Astrocyte (in vitro differentiated cells and primary cell): ENCODE measurements at regions not wholly inside any gene's neighbourhood (a gene's known extent, or its start where the extent isn't known, plus 50 kb on each side); places are given as distances from the start of the nearest gene placed in this dataset.

Experiments
- DNase-seq: peaks from one replicate; pipeline ENCODE4 v3.0.0-alpha.2; 2010; ENCODE audit warnings: low read depth
- FAIRE-seq: peaks from 2 replicates; lab custom pipeline; 2011; peaks lifted over from hg19 to GRCh38; lab: Jason Lieb, UNC
- H2AFZ ChIP-seq: 2 replicates; pipeline ENCODE4 v1.6.0; 2012; ENCODE audit warnings: low read depth, low read length, inconsistent platforms
- H3K27ac ChIP-seq: 2 replicates; pipeline ENCODE4 v1.5.1; 2011; ENCODE audit warnings: low read depth, low read length, inconsistent platforms
- H3K27me3 ChIP-seq: 2 replicates; pipeline ENCODE4 v1.6.0; 2011; ENCODE audit warnings: low read length, inconsistent platforms; ENCODE audit not compliant: insufficient read depth
- H3K36me3 ChIP-seq: 2 replicates; pipeline ENCODE4 v1.5.1; 2011; ENCODE audit warnings: low read length, inconsistent platforms; ENCODE audit not compliant: insufficient read depth
- H3K4me1 ChIP-seq: 2 replicates; pipeline ENCODE4 v1.5.1; 2011; ENCODE audit warnings: low read length, inconsistent platforms; ENCODE audit not compliant: insufficient read depth
- H3K4me2 ChIP-seq: 2 replicates; pipeline ENCODE4 v1.6.0; 2012; ENCODE audit warnings: low read length, inconsistent platforms
- H3K4me3 ChIP-seq: 2 replicates; pipeline ENCODE4 v1.5.1; 2011; ENCODE audit warnings: low read depth, mild to moderate bottlenecking, low read length, inconsistent platforms; ENCODE audit not compliant: insufficient read depth
- H3K79me2 ChIP-seq: 2 replicates; pipeline ENCODE4 v1.6.0; 2012; ENCODE audit warnings: mild to moderate bottlenecking, low read length, inconsistent platforms; ENCODE audit not compliant: insufficient read depth
- H3K9ac ChIP-seq: 2 replicates; pipeline ENCODE4 v1.6.0; 2012; ENCODE audit warnings: mild to moderate bottlenecking, low read length, inconsistent platforms
- H3K9me3 ChIP-seq: 2 replicates; pipeline ENCODE4 v1.5.1; 2012; ENCODE audit warnings: low read depth, mild to moderate bottlenecking, low read length, inconsistent platforms; ENCODE audit not compliant: insufficient read depth
- H4K20me1 ChIP-seq: 2 replicates; pipeline ENCODE4 v1.6.0; 2012; ENCODE audit warnings: low read length, inconsistent platforms; ENCODE audit not compliant: insufficient read depth
- H3K27ac Mint-ChIP-seq: one replicate; pipeline ENCODE4 v1.8.0; 2021; ENCODE audit warnings: mild to moderate bottlenecking, mixed read lengths; ENCODE audit not compliant: unreplicated experiment
- H3K27me3 Mint-ChIP-seq: one replicate; pipeline ENCODE4 v1.8.0; 2021; ENCODE audit warnings: low read depth, mixed read lengths; ENCODE audit not compliant: unreplicated experiment
- H3K36me3 Mint-ChIP-seq: one replicate; pipeline ENCODE4 v1.8.0; 2021; ENCODE audit warnings: low read depth, mixed read lengths; ENCODE audit not compliant: unreplicated experiment
- H3K4me1 Mint-ChIP-seq: one replicate; pipeline ENCODE4 v1.8.0; 2021; ENCODE audit warnings: low read depth, mixed read lengths; ENCODE audit not compliant: unreplicated experiment
- H3K4me3 Mint-ChIP-seq: one replicate; pipeline ENCODE4 v1.8.0; 2021; ENCODE audit warnings: mild to moderate bottlenecking, moderate library complexity, mixed read lengths; ENCODE audit not compliant: unreplicated experiment
- H3K9me3 Mint-ChIP-seq: one replicate; pipeline ENCODE4 v1.8.0; 2021; ENCODE audit warnings: mild to moderate bottlenecking, mixed read lengths; ENCODE audit not compliant: unreplicated experiment
- CTCF ChIP-seq: IDR thresholded peaks from 2 replicates; pipeline ENCODE4 v1.5.1; 2011; ENCODE audit warnings: low read depth, mild to moderate bottlenecking, inconsistent platforms, low read length, moderate library complexity; ENCODE audit not compliant: insufficient read depth
- EZH2 ChIP-seq: IDR thresholded peaks from 2 replicates; pipeline ENCODE4 v1.6.1; 2012; ENCODE audit warnings: mild to moderate bottlenecking, low read length, inconsistent platforms; ENCODE audit not compliant: insufficient read depth

DNA sequence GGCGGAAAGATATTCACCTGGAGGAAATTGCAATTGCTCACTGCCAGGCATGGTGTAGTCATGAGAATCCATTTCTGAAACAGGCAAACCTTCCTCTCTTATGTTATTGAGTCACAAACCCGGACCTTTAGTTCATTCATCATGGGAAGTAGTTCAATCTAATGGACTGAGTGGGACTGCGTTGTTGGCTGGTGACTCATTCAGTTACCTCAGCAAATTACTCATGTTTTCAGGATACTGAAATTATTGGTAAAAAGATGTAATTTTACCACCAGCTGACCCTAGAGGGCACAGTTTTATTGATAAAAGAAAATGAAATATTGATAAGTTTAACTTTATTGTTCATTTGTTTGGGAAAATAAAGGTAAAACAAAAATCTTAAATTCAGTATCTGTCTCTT lies 1194.4 kb upstream of the SORCS1 start:
- FAIRE-seq, result peak; percentile 80
- H3K36me3 Mint-ChIP-seq, result no peaks in the 10 kb centered on the region
- Histone ChIP-seq H3K9ac (no peak overlapping the region), H3K4me3 (no peak overlapping the region), H3K4me2 (peak overlapping the region; percentile 58), H4K20me1 (no peaks in the 10 kb centered on the region), H3K36me3 (no peaks in the 10 kb centered on the region), H3K9me3 (no peaks in the 10 kb centered on the region), H3K79me2 (no peaks in the 10 kb centered on the region), H3K27me3 (no peaks in the 10 kb centered on the region), H3K27ac (peak overlapping the region; percentile 59), H2AFZ (no peak overlapping the region), H3K4me1 (peaks cover 7% of the 10 kb centered on the region)
- H3K27ac Mint-ChIP-seq, result peak overlapping the region; percentile 83
- no peak overlapping the region for H3K4me3 Mint-ChIP-seq
- H3K9me3 Mint-ChIP-seq, result no peaks in the 10 kb centered on the region
- no peaks in the 10 kb centered on the region for H3K27me3 Mint-ChIP-seq
- peak; percentile 96 for DNase-seq
- TF ChIP-seq CTCF (peak; percentile 37), EZH2 (no peak)
- peaks cover 13% of the 10 kb centered on the region for H3K4me1 Mint-ChIP-seq

DNA sequence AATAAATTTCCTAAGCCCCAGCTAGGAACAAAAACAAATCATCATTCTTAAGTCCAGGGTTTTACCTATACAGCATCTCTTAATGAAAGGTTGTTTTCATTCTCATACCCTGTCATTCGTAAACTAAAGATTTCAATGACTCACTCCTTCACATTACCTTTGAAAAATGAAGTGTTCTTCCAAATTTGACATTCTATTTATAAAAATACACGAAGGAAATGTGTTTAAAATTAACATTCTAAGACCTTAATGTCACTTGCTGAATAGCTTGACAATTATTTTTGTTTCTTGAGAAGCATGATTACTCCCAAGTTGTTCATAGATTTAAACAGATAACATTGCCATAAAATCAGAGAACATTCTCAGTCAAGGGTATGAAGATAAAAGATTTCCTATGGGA lies 1188.3 kb upstream of the SORCS1 start:
- H3K4me3 Mint-ChIP-seq, result no peak overlapping the region
- Histone ChIP-seq H3K27me3 (no peaks in the 10 kb centered on the region), H3K4me1 (no peaks in the 10 kb centered on the region), H4K20me1 (no peaks in the 10 kb centered on the region), H3K27ac (no peak overlapping the region), H3K36me3 (no peaks in the 10 kb centered on the region), H3K9me3 (no peaks in the 10 kb centered on the region), H2AFZ (no peak overlapping the region), H3K4me2 (no peak overlapping the region), H3K4me3 (no peak overlapping the region), H3K79me2 (no peaks in the 10 kb centered on the region), H3K9ac (no peak overlapping the region)
- H3K36me3 Mint-ChIP-seq, result no peaks in the 10 kb centered on the region
- no peaks in the 10 kb centered on the region for H3K27me3 Mint-ChIP-seq
- no peak overlapping the region for H3K27ac Mint-ChIP-seq
- H3K4me1 Mint-ChIP-seq, result no peaks in the 10 kb centered on the region
- no peak for TF ChIP-seq CTCF
- TF ChIP-seq EZH2, result no peak
- peak; percentile 10 for DNase-seq
- H3K9me3 Mint-ChIP-seq, result no peaks in the 10 kb centered on the region
- FAIRE-seq, result no peak

DNA sequence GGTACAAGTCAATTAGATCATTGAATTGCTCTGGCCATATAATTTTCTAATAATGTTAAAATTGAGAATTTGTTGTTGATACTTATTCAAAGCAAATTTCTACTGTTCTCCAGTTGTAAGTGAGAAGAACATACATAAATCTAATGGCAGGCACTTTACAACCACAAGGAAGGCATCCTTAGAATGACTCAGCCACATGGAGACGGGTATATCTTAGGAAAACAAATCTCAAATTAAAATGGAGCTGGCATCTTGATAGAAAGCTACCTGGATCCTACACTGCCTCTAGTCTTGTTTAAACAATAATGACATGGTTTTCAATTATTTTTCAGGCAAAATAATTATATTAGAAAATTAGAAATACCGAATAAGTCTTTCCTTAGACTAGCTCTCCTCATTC lies 1183.7 kb upstream of the SORCS1 start:
- DNase-seq (no peak), FAIRE-seq (no peak)
- H3K9me3 Mint-ChIP-seq, result no peaks in the 10 kb centered on the region
- Histone ChIP-seq H3K27ac (no peak overlapping the region), H3K9ac (no peak overlapping the region), H3K36me3 (no peaks in the 10 kb centered on the region), H3K79me2 (no peaks in the 10 kb centered on the region), H3K27me3 (no peaks in the 10 kb centered on the region), H3K4me3 (no peak overlapping the region), H3K9me3 (no peaks in the 10 kb centered on the region), H3K4me2 (no peak overlapping the region), H4K20me1 (no peaks in the 10 kb centered on the region), H2AFZ (no peak overlapping the region), H3K4me1 (no peaks in the 10 kb centered on the region)
- no peaks in the 10 kb centered on the region for H3K4me1 Mint-ChIP-seq
- no peaks in the 10 kb centered on the region for H3K27me3 Mint-ChIP-seq
- no peaks in the 10 kb centered on the region for H3K36me3 Mint-ChIP-seq
- H3K27ac Mint-ChIP-seq, result no peak overlapping the region
- TF ChIP-seq EZH2 (no peak), CTCF (no peak)
- no peak overlapping the region for H3K4me3 Mint-ChIP-seq
